ENCODE measurements at regions not wholly inside any gene's neighbourhood (a gene's known extent, or its start where the extent isn't known, plus 50 kb on each side); places are given as distances from the start of the nearest gene placed in this dataset.
"Not testable (repeated sequence)": the region's sequence is repeated elsewhere in the genome, so short reads cannot be mapped to it uniquely, and the experiment has no call there.

GRCh38 chr1:146883190-146883589 is 54.9 kb upstream of the NBPF12 start:
- H3K4me3 Mint-ChIP-seq; DNase-seq; ATAC-seq (ENCODE audit: low read depth); H3K36me3 Mint-ChIP-seq (ENCODE audit: low read depth); H3K4me1 Mint-ChIP-seq; POLR2A ChIA-PET; CTCF ChIA-PET; H3K9me3 Mint-ChIP-seq; H3K27me3 Mint-ChIP-seq; intact Hi-C loops (cut with micrococcal nuclease); H3K27ac Mint-ChIP-seq: not testable (repeated sequence)

GRCh38 chr1:146881096-146881495 is 57.0 kb upstream of the NBPF12 start:
- H3K27ac Mint-ChIP-seq; CTCF ChIA-PET; H3K36me3 Mint-ChIP-seq (ENCODE audit: low read depth); intact Hi-C loops (cut with micrococcal nuclease); ATAC-seq (ENCODE audit: low read depth); DNase-seq; H3K9me3 Mint-ChIP-seq; H3K4me3 Mint-ChIP-seq; H3K27me3 Mint-ChIP-seq; H3K4me1 Mint-ChIP-seq; POLR2A ChIA-PET: not testable (repeated sequence)

- CTCF ChIA-PET; H3K27ac Mint-ChIP-seq; H3K4me3 Mint-ChIP-seq; intact Hi-C loops (cut with micrococcal nuclease); H3K9me3 Mint-ChIP-seq; H3K36me3 Mint-ChIP-seq (ENCODE audit: low read depth); DNase-seq; H3K4me1 Mint-ChIP-seq; POLR2A ChIA-PET; ATAC-seq (ENCODE audit: low read depth); H3K27me3 Mint-ChIP-seq: not testable (repeated sequence)
Measured at GRCh38 chr1:146863799-146864319, 74.3 kb upstream of the NBPF12 start.

- H3K27ac Mint-ChIP-seq; POLR2A ChIA-PET; H3K36me3 Mint-ChIP-seq (ENCODE audit: low read depth); ATAC-seq (ENCODE audit: low read depth); H3K9me3 Mint-ChIP-seq; DNase-seq; H3K4me3 Mint-ChIP-seq; H3K4me1 Mint-ChIP-seq; intact Hi-C loops (cut with micrococcal nuclease); H3K27me3 Mint-ChIP-seq; CTCF ChIA-PET: not testable (repeated sequence)
Measured at GRCh38 chr1:146853147-146853546, 85.0 kb upstream of the NBPF12 start.

- H3K9me3 Mint-ChIP-seq; H3K27ac Mint-ChIP-seq; CTCF ChIA-PET; H3K4me1 Mint-ChIP-seq; intact Hi-C loops (cut with micrococcal nuclease); H3K27me3 Mint-ChIP-seq; POLR2A ChIA-PET; H3K36me3 Mint-ChIP-seq (ENCODE audit: low read depth); DNase-seq; ATAC-seq (ENCODE audit: low read depth); H3K4me3 Mint-ChIP-seq: not testable (repeated sequence)
Measured at GRCh38 chr1:146850352-146850889, 87.7 kb upstream of the NBPF12 start.

GRCh38 chr1:146838725-146839124 is 99.4 kb upstream of the NBPF12 start:
- POLR2A ChIA-PET; H3K9me3 Mint-ChIP-seq; H3K4me3 Mint-ChIP-seq; ATAC-seq (ENCODE audit: low read depth); intact Hi-C loops (cut with micrococcal nuclease); H3K27me3 Mint-ChIP-seq; DNase-seq; CTCF ChIA-PET; H3K27ac Mint-ChIP-seq; H3K4me1 Mint-ChIP-seq; H3K36me3 Mint-ChIP-seq (ENCODE audit: low read depth): not testable (repeated sequence)

- H3K36me3 Mint-ChIP-seq (ENCODE audit: low read depth); intact Hi-C loops (cut with micrococcal nuclease); POLR2A ChIA-PET; ATAC-seq (ENCODE audit: low read depth); H3K27me3 Mint-ChIP-seq; H3K4me1 Mint-ChIP-seq; DNase-seq; CTCF ChIA-PET; H3K4me3 Mint-ChIP-seq; H3K27ac Mint-ChIP-seq; H3K9me3 Mint-ChIP-seq: not testable (repeated sequence)
Measured at GRCh38 chr1:146826957-146827356, 111.2 kb upstream of the NBPF12 start.

GRCh38 chr1:146794236-146794635 is 143.9 kb upstream of the NBPF12 start:
- H3K27ac Mint-ChIP-seq; H3K36me3 Mint-ChIP-seq (ENCODE audit: low read depth); H3K4me1 Mint-ChIP-seq; ATAC-seq (ENCODE audit: low read depth); POLR2A ChIA-PET; CTCF ChIA-PET; DNase-seq; H3K27me3 Mint-ChIP-seq; H3K4me3 Mint-ChIP-seq; intact Hi-C loops (cut with micrococcal nuclease); H3K9me3 Mint-ChIP-seq: not testable (repeated sequence)

GRCh38 chr1:146792725-146793124 is 145.4 kb upstream of the NBPF12 start:
- H3K36me3 Mint-ChIP-seq (ENCODE audit: low read depth); CTCF ChIA-PET; POLR2A ChIA-PET; H3K27ac Mint-ChIP-seq; H3K27me3 Mint-ChIP-seq; H3K4me3 Mint-ChIP-seq; intact Hi-C loops (cut with micrococcal nuclease); DNase-seq; H3K4me1 Mint-ChIP-seq; ATAC-seq (ENCODE audit: low read depth); H3K9me3 Mint-ChIP-seq: not testable (repeated sequence)

GRCh38 chr1:146784212-146784940 is 153.7 kb upstream of the NBPF12 start:
- not testable (repeated sequence) for ATAC-seq (ENCODE audit: low read depth); H3K4me1 Mint-ChIP-seq

GRCh38 chr1:146781235-146781634 is 156.9 kb upstream of the NBPF12 start:
- DNase-seq; H3K4me1 Mint-ChIP-seq; H3K27ac Mint-ChIP-seq; CTCF ChIA-PET; ATAC-seq (ENCODE audit: low read depth); H3K27me3 Mint-ChIP-seq; H3K4me3 Mint-ChIP-seq; H3K36me3 Mint-ChIP-seq (ENCODE audit: low read depth); POLR2A ChIA-PET; H3K9me3 Mint-ChIP-seq; intact Hi-C loops (cut with micrococcal nuclease): not testable (repeated sequence)

More at GRCh38 chr1:146784212-146784940, 153.7 kb upstream of the NBPF12 start:
- H3K27me3 Mint-ChIP-seq; CTCF ChIA-PET; H3K4me3 Mint-ChIP-seq; H3K36me3 Mint-ChIP-seq (ENCODE audit: low read depth); DNase-seq; intact Hi-C loops (cut with micrococcal nuclease); H3K27ac Mint-ChIP-seq; POLR2A ChIA-PET; H3K9me3 Mint-ChIP-seq: not testable (repeated sequence)

GRCh38 chr1:146777826-146778602 is 160.1 kb upstream of the NBPF12 start:
- ATAC-seq (ENCODE audit: low read depth); H3K27me3 Mint-ChIP-seq; H3K4me3 Mint-ChIP-seq; H3K36me3 Mint-ChIP-seq (ENCODE audit: low read depth); DNase-seq; H3K27ac Mint-ChIP-seq; H3K4me1 Mint-ChIP-seq; POLR2A ChIA-PET; H3K9me3 Mint-ChIP-seq; intact Hi-C loops (cut with micrococcal nuclease); CTCF ChIA-PET: not testable (repeated sequence)

All from activated B cell treated with CpG ODN at 0.5 μM for 24 hours (primary cell).